ENCODE measurements at regions not wholly inside any gene's neighbourhood (a gene's known extent, or its start where the extent isn't known, plus 50 kb on each side); places are given as distances from the start of the nearest gene placed in this dataset.

DNA sequence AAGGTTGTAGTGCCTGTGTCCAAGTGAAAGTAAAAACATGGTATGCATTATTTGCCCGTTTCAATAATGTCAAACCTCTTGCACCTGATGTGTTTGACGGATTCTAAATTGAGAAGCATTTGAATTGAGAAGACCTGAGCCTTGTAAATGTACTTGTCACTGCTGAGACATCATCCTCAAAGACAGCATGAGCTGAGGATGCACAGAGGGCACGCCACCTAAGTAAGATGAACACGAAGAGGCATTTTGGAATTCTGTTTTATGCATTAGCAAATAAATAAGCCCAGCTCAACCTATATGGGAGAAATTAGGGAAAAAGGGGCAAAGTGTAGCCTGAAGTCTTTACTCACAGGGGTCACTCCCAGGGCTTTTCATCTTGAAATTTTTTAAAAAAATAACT lies 73.8 kb upstream of the SORCS1 start:
- intact Hi-C loops (cut with micrococcal nuclease; ENCODE audit: unreplicated experiment) = no loop called here
- TF ChIP-seq CTCF (conservative IDR thresholded peaks at IDR 0.05) (no peak), EZH2 (IDR thresholded peaks at IDR 0.05; ENCODE audit: low read depth) (no peak)

GRCh38 chr10:107232013-107232412 lies 67.5 kb upstream of the SORCS1 start:
- DNase-seq = no peak
- BruUV-seq (replicated peaks) = no TSS peak
- Histone ChIP-seq H4K20me1 (ENCODE audit: insufficient read depth) (no peaks in the 10 kb centered on the region), H2AFZ (no peak overlapping the region), H3K4me2 (no peak overlapping the region), H3K9me3 (ENCODE audit: insufficient read depth, low read depth) (no peaks in the 10 kb centered on the region), H3F3A (ENCODE audit: insufficient read depth, low read depth) (no peaks in the 10 kb centered on the region), H3K27ac (no peak overlapping the region), H3K27me3 (ENCODE audit: insufficient read depth, low read depth) (no peaks in the 10 kb centered on the region), H3K79me2 (ENCODE audit: low read depth) (no peaks in the 10 kb centered on the region), H3K9me2 (ENCODE audit: insufficient read depth) (no peaks in the 10 kb centered on the region), H3K4me3 (no peak overlapping the region), H3K36me3 (ENCODE audit: low read depth) (no peaks in the 10 kb centered on the region), H3K4me1 (replicated peaks; ENCODE audit: insufficient read depth) (no peaks in the 10 kb centered on the region)
- CTCF ChIA-PET = no interaction called here
- POLR2A ChIA-PET (ENCODE audit: unreplicated experiment) = no interaction called here
- intact Hi-C loops (cut with micrococcal nuclease; ENCODE audit: unreplicated experiment) = no loop called here
- TF ChIP-seq CTCF (conservative IDR thresholded peaks at IDR 0.05) (no peak), EZH2 (IDR thresholded peaks at IDR 0.05; ENCODE audit: low read depth) (no peak)

More for the DNA sequence above, 73.8 kb upstream of the SORCS1 start:
- H3K27ac ChIP-seq = no peak overlapping the region
- no peaks in the 10 kb centered on the region for H3K4me1 ChIP-seq (replicated peaks; ENCODE audit: insufficient read depth)
- H4K20me1 ChIP-seq (ENCODE audit: insufficient read depth) = no peaks in the 10 kb centered on the region
- H3K9me3 ChIP-seq (ENCODE audit: insufficient read depth, low read depth) = no peaks in the 10 kb centered on the region
- no peak overlapping the region for H2AFZ ChIP-seq
- H3K4me2 ChIP-seq = no peak overlapping the region
- H3K27me3 ChIP-seq (ENCODE audit: insufficient read depth, low read depth) = no peaks in the 10 kb centered on the region
- H3K4me3 ChIP-seq = no peak overlapping the region
- DNase-seq = no peak
- H3K36me3 ChIP-seq (ENCODE audit: low read depth) = no peaks in the 10 kb centered on the region
- no peaks in the 10 kb centered on the region for H3K9me2 ChIP-seq (ENCODE audit: insufficient read depth)
- ChIA-PET CTCF (no interaction called here), POLR2A (ENCODE audit: unreplicated experiment) (no interaction called here)
- BruUV-seq (replicated peaks) = no TSS peak
- no peaks in the 10 kb centered on the region for H3K79me2 ChIP-seq (ENCODE audit: low read depth)
- no peaks in the 10 kb centered on the region for H3F3A ChIP-seq (ENCODE audit: insufficient read depth, low read depth)

DNA sequence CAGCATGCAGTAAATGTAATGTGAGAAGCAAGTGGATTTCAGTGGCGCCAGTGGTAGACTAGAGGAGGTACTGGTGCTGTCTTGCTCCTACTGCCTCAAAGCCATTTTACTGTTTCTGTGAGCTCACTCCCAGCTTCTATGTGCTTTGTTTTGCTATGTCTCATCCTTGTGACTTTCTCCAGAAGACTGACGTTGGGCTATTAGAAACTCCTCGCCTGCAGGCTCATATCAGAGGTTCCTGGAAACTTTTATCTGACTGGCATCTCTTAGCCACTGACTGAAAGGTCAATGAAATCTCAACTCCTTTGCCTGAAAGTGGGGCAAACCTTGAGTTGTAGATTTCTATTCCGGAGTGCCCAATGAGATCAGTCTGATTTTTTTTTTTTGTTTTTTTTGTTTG lies 66.4 kb upstream of the SORCS1 start:
- H3K4me2 ChIP-seq = no peak overlapping the region
- no peaks in the 10 kb centered on the region for H3F3A ChIP-seq (ENCODE audit: insufficient read depth, low read depth)
- intact Hi-C loops (cut with micrococcal nuclease; ENCODE audit: unreplicated experiment) = no loop called here
- H4K20me1 ChIP-seq (ENCODE audit: insufficient read depth) = no peaks in the 10 kb centered on the region
- H2AFZ ChIP-seq = no peak overlapping the region
- H3K4me3 ChIP-seq = no peak overlapping the region
- no peaks in the 10 kb centered on the region for H3K9me3 ChIP-seq (ENCODE audit: insufficient read depth, low read depth)
- CTCF ChIA-PET = no interaction called here
- H3K79me2 ChIP-seq (ENCODE audit: low read depth) = no peaks in the 10 kb centered on the region
- TF ChIP-seq CTCF (conservative IDR thresholded peaks at IDR 0.05) (no peak), EZH2 (IDR thresholded peaks at IDR 0.05; ENCODE audit: low read depth) (no peak)
- H3K36me3 ChIP-seq (ENCODE audit: low read depth) = no peaks in the 10 kb centered on the region
- no peak overlapping the region for H3K27ac ChIP-seq
- H3K9me2 ChIP-seq (ENCODE audit: insufficient read depth) = no peaks in the 10 kb centered on the region
- H3K27me3 ChIP-seq (ENCODE audit: insufficient read depth, low read depth) = no peaks in the 10 kb centered on the region
- POLR2A ChIA-PET (ENCODE audit: unreplicated experiment) = no interaction called here
- H3K4me1 ChIP-seq (replicated peaks; ENCODE audit: insufficient read depth) = no peaks in the 10 kb centered on the region
- no TSS peak for BruUV-seq (replicated peaks)
- no peak for DNase-seq

Data from PC-9 (cell line).